ENCODE measurements at regions not wholly inside any gene's neighbourhood (a gene's known extent, or its start where the extent isn't known, plus 50 kb on each side); places are given as distances from the start of the nearest gene placed in this dataset.

GRCh38 chr1:38326856-38327255 is 280.3 kb upstream of the POU3F1 start:
- Histone ChIP-seq H3K9ac (ENCODE audit: insufficient read depth, low read length) (no peak overlapping the region), H3K27ac (ENCODE audit: insufficient read depth, low read length) (no peak overlapping the region), H3K79me2 (ENCODE audit: control insufficient read depth, insufficient read depth, low read length) (no peaks in the 10 kb centered on the region), H3K27me3 (ENCODE audit: control insufficient read depth, insufficient read depth, low read length) (no peaks in the 10 kb centered on the region), H3K9me3 (ENCODE audit: control insufficient read depth, insufficient read depth, low read depth, low read length) (no peaks in the 10 kb centered on the region), H3K36me3 (ENCODE audit: control insufficient read depth, insufficient read depth, low read length) (no peaks in the 10 kb centered on the region), H2AFZ (ENCODE audit: low read length) (no peak overlapping the region), H3K4me3 (replicated peaks in 1 of 4; ENCODE audit: control extremely low read depth in 1 of 4, insufficient read depth in 1 of 4, low read depth in 3 of 4, low read length in 4 of 4) (no peak overlapping the region), H3K4me1 (ENCODE audit: control insufficient read depth, extremely low read depth, insufficient read depth, low read length) (no peaks in the 10 kb centered on the region), H4K20me1 (ENCODE audit: control insufficient read depth, extremely low read depth, insufficient read depth, low read length) (no peaks in the 10 kb centered on the region), H3K4me2 (ENCODE audit: extremely low read depth, insufficient read depth, low read length) (no peak overlapping the region)
- DNase-seq (ENCODE audit: low read depth in 2 of 2): no peak
- TF ChIP-seq, protein P1, sequence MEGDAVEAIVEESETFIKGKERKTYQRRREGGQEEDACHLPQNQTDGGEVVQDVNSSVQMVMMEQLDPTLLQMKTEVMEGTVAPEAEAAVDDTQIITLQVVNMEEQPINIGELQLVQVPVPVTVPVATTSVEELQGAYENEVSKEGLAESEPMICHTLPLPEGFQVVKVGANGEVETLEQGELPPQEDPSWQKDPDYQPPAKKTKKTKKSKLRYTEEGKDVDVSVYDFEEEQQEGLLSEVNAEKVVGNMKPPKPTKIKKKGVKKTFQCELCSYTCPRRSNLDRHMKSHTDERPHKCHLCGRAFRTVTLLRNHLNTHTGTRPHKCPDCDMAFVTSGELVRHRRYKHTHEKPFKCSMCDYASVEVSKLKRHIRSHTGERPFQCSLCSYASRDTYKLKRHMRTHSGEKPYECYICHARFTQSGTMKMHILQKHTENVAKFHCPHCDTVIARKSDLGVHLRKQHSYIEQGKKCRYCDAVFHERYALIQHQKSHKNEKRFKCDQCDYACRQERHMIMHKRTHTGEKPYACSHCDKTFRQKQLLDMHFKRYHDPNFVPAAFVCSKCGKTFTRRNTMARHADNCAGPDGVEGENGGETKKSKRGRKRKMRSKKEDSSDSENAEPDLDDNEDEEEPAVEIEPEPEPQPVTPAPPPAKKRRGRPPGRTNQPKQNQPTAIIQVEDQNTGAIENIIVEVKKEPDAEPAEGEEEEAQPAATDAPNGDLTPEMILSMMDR (conservative IDR thresholded peaks at IDR 0.05 in 1 of 2, IDR thresholded peaks at IDR 0.05 in 1 of 2; ENCODE audit: low read depth in 1 of 2, low read length in 2 of 2): no peak
- TF ChIP-seq EZH2 (IDR thresholded peaks at IDR 0.05; ENCODE audit: low read length, missing control alignments): no peak

DNA sequence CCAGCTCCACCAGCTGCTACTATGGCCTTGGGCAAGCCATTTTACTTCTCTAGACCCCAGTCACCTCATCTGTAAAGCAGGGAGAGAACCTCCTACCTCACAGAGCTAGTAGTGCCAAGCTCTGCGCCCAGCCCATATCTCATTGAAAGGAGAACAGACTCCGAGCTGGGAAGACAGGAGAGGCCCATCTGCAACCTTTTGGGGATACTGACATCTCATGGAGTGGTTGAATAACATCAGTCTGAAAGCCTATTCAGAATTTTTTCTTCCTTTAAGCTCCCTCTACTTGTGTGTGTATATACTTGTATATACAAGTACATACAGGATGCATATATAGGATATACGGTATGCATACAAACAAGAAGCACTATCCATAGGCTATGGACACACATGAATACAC is 279.5 kb upstream of the POU3F1 start:
- no peak for DNase-seq (ENCODE audit: low read depth in 2 of 2)
- no peaks in the 10 kb centered on the region for H3K79me2 ChIP-seq (ENCODE audit: control insufficient read depth, insufficient read depth, low read length)
- H3K9ac ChIP-seq (ENCODE audit: insufficient read depth, low read length): no peak overlapping the region

DNA sequence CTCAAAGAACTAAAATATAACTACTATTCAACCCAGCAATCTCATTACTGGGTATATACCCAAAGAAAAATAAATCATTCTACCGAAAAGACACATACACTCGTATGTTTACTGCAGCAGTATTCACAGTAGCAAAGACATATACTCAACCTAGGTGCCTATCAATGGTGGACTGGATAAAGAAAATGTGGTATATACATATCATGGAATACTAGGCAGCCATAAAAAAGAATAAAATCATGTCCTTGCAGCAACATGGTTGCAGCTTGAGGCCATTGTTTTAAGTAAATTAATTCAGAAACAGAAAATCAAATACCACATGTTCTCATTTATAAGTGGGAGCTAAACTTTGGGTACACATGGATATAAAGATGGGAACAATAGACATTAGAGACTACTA is 266.2 kb upstream of the POU3F1 start:
- H3K4me3 ChIP-seq (replicated peaks in 1 of 4; ENCODE audit: control extremely low read depth in 1 of 4, insufficient read depth in 1 of 4, low read depth in 3 of 4, low read length in 4 of 4): no peak overlapping the region
- no peak for TF ChIP-seq EZH2 (IDR thresholded peaks at IDR 0.05; ENCODE audit: low read length, missing control alignments)
- TF ChIP-seq, protein P1 (conservative IDR thresholded peaks at IDR 0.05 in 1 of 2, IDR thresholded peaks at IDR 0.05 in 1 of 2; ENCODE audit: low read depth in 1 of 2, low read length in 2 of 2): no peak
- no peaks in the 10 kb centered on the region for H3K79me2 ChIP-seq (ENCODE audit: control insufficient read depth, insufficient read depth, low read length)
- no peaks in the 10 kb centered on the region for H3K4me1 ChIP-seq (ENCODE audit: control insufficient read depth, extremely low read depth, insufficient read depth, low read length)
- no peaks in the 10 kb centered on the region for H3K9me3 ChIP-seq (ENCODE audit: control insufficient read depth, insufficient read depth, low read depth, low read length)
- no peak overlapping the region for H3K27ac ChIP-seq (ENCODE audit: insufficient read depth, low read length)
- H3K36me3 ChIP-seq (ENCODE audit: control insufficient read depth, insufficient read depth, low read length): no peaks in the 10 kb centered on the region
- no peak for DNase-seq (ENCODE audit: low read depth in 2 of 2)
- H3K4me2 ChIP-seq (ENCODE audit: extremely low read depth, insufficient read depth, low read length): no peak overlapping the region
- H4K20me1 ChIP-seq (ENCODE audit: control insufficient read depth, extremely low read depth, insufficient read depth, low read length): no peaks in the 10 kb centered on the region
- no peaks in the 10 kb centered on the region for H3K27me3 ChIP-seq (ENCODE audit: control insufficient read depth, insufficient read depth, low read length)
- H2AFZ ChIP-seq (ENCODE audit: low read length): no peak overlapping the region
- no peak overlapping the region for H3K9ac ChIP-seq (ENCODE audit: insufficient read depth, low read length)

More for the DNA sequence above, 279.5 kb upstream of the POU3F1 start:
- H2AFZ ChIP-seq (ENCODE audit: low read length): no peak overlapping the region
- H3K4me2 ChIP-seq (ENCODE audit: extremely low read depth, insufficient read depth, low read length): no peak overlapping the region
- H3K4me1 ChIP-seq (ENCODE audit: control insufficient read depth, extremely low read depth, insufficient read depth, low read length): no peaks in the 10 kb centered on the region
- H3K27ac ChIP-seq (ENCODE audit: insufficient read depth, low read length): no peak overlapping the region
- no peaks in the 10 kb centered on the region for H3K36me3 ChIP-seq (ENCODE audit: control insufficient read depth, insufficient read depth, low read length)
- no peak overlapping the region for H3K4me3 ChIP-seq (replicated peaks in 1 of 4; ENCODE audit: control extremely low read depth in 1 of 4, insufficient read depth in 1 of 4, low read depth in 3 of 4, low read length in 4 of 4)
- H3K9me3 ChIP-seq (ENCODE audit: control insufficient read depth, insufficient read depth, low read depth, low read length): no peaks in the 10 kb centered on the region
- no peaks in the 10 kb centered on the region for H3K27me3 ChIP-seq (ENCODE audit: control insufficient read depth, insufficient read depth, low read length)
- H4K20me1 ChIP-seq (ENCODE audit: control insufficient read depth, extremely low read depth, insufficient read depth, low read length): no peaks in the 10 kb centered on the region
- TF ChIP-seq, protein P1 (conservative IDR thresholded peaks at IDR 0.05 in 1 of 2, IDR thresholded peaks at IDR 0.05 in 1 of 2; ENCODE audit: low read depth in 1 of 2, low read length in 2 of 2): no peak
- TF ChIP-seq EZH2 (IDR thresholded peaks at IDR 0.05; ENCODE audit: low read length, missing control alignments): no peak

Measured in fibroblast of lung (primary cell).